ENCODE measurements at regions not wholly inside any gene's neighbourhood (a gene's known extent, or its start where the extent isn't known, plus 50 kb on each side); places are given as distances from the start of the nearest gene placed in this dataset.

GRCh38 chr21:38718481-38718880 lies 87.2 kb upstream of the ETS2 start:
- no peak overlapping the region for H3K27ac ChIP-seq
- intact Hi-C loops (cut with DNase I; ENCODE audit: low total_unique reads), result no loop called here
- no peaks in the 10 kb centered on the region for H3K27me3 ChIP-seq
- 82 to 100% methylated on average over 1 to 3 of the region's 3 CpGs for WGBS, 2 donors (ENCODE audit: low coverage in 1 of 2)
- in situ Hi-C loops (cut with MboI; ENCODE audit: low pct_ligation_motif_present in 1 of 4, low pct_unique_long_range_greater_than_20kb in 1 of 4, low sequenced_read_pairs in 3 of 4), result loop anchor here in 3 of 4 donors (10.0 to 25.0 kb wide), 2 partner anchors 206 to 214 kb away; no protein-coding TSS in a partner anchor
- H3K4me3 ChIP-seq, result no peak overlapping the region
- no peak for TF ChIP-seq CTCF (IDR thresholded peaks at IDR 0.05)
- no peak for TF ChIP-seq EP300 (IDR thresholded peaks at IDR 0.05; ENCODE audit: low read depth)
- no peak for TF ChIP-seq POLR2A (IDR thresholded peaks at IDR 0.05)
- no peak for TF ChIP-seq POLR2AphosphoS5 (IDR thresholded peaks at IDR 0.05)
- no peaks in the 10 kb centered on the region for H3K9me3 ChIP-seq
- no peaks in the 10 kb centered on the region for H3K4me1 ChIP-seq
- H3K36me3 ChIP-seq, result no peaks in the 10 kb centered on the region
- no peak for DNase-seq

- Histone ChIP-seq H3K4me3 (no peak overlapping the region), H3K9me3 (peaks cover 5% of the 10 kb centered on the region in 2 donors), H3K36me3 (no peaks in the 10 kb centered on the region), H3K27me3 (no peaks in the 10 kb centered on the region), H3K4me1 (no peaks in the 10 kb centered on the region), H3K27ac (no peak overlapping the region)
- TF ChIP-seq POLR2AphosphoS5 (IDR thresholded peaks at IDR 0.05), result no peak
- TF ChIP-seq CTCF (IDR thresholded peaks at IDR 0.05), result no peak
- no peak for TF ChIP-seq POLR2A (IDR thresholded peaks at IDR 0.05)
- no peak for TF ChIP-seq EP300 (IDR thresholded peaks at IDR 0.05; ENCODE audit: low read depth)
- intact Hi-C loops (cut with DNase I; ENCODE audit: low total_unique reads), result no loop called here
- in situ Hi-C loops (cut with MboI; ENCODE audit: low pct_ligation_motif_present in 1 of 4, low pct_unique_long_range_greater_than_20kb in 1 of 4, low sequenced_read_pairs in 3 of 4), result loop anchor here in 2 of 4 donors (10.0 to 25.0 kb wide), 2 partner anchors 205 to 208 kb away; no protein-coding TSS in a partner anchor
- WGBS, 2 donors (ENCODE audit: low coverage in 1 of 2), result 91 to 98% methylated on average over 6 of the region's 6 CpGs
- no peak for DNase-seq
These were observed 85.7 kb upstream of the ETS2 start for GRCh38 chr21:38720074-38720473.

- in situ Hi-C loops (cut with MboI; ENCODE audit: low pct_ligation_motif_present in 1 of 4, low pct_unique_long_range_greater_than_20kb in 1 of 4, low sequenced_read_pairs in 3 of 4), result loop anchor here in 2 of 4 donors (10.0 to 25.0 kb wide), 2 partner anchors 206 to 209 kb away; no protein-coding TSS in a partner anchor
- 74 to 84% methylated on average over 5 to 6 of the region's 6 CpGs for WGBS, 2 donors (ENCODE audit: low coverage in 1 of 2)
These were observed 84.7 kb upstream of the ETS2 start for GRCh38 chr21:38721055-38721454.

GRCh38 chr21:38721958-38722357 lies 83.8 kb upstream of the ETS2 start:
- intact Hi-C loops (cut with DNase I; ENCODE audit: low total_unique reads), result no loop called here
- Histone ChIP-seq H3K27me3 (no peaks in the 10 kb centered on the region), H3K36me3 (no peaks in the 10 kb centered on the region), H3K4me1 (no peaks in the 10 kb centered on the region), H3K9me3 (peaks cover 9% of the 10 kb centered on the region in 2 donors), H3K4me3 (no peak overlapping the region), H3K27ac (no peak overlapping the region)
- TF ChIP-seq CTCF (IDR thresholded peaks at IDR 0.05), result no peak
- no peak for TF ChIP-seq POLR2AphosphoS5 (IDR thresholded peaks at IDR 0.05)
- TF ChIP-seq EP300 (IDR thresholded peaks at IDR 0.05; ENCODE audit: low read depth), result no peak
- TF ChIP-seq POLR2A (IDR thresholded peaks at IDR 0.05), result no peak
- DNase-seq, result no peak
- in situ Hi-C loops (cut with MboI; ENCODE audit: low pct_ligation_motif_present in 1 of 4, low pct_unique_long_range_greater_than_20kb in 1 of 4, low sequenced_read_pairs in 3 of 4), result loop anchor here in 2 of 4 donors (10.0 to 25.0 kb wide), 2 partner anchors 207 to 210 kb away; no protein-coding TSS in a partner anchor
- 82 to 92% methylated on average over 4 to 6 of the region's 6 CpGs for WGBS, 2 donors (ENCODE audit: low coverage in 1 of 2)

More at GRCh38 chr21:38721055-38721454, 84.7 kb upstream of the ETS2 start:
- TF ChIP-seq POLR2A (IDR thresholded peaks at IDR 0.05), result no peak
- TF ChIP-seq POLR2AphosphoS5 (IDR thresholded peaks at IDR 0.05), result no peak
- no peak for TF ChIP-seq CTCF (IDR thresholded peaks at IDR 0.05)
- no peak for TF ChIP-seq EP300 (IDR thresholded peaks at IDR 0.05; ENCODE audit: low read depth)
- no peak overlapping the region for H3K27ac ChIP-seq
- H3K36me3 ChIP-seq, result no peaks in the 10 kb centered on the region
- DNase-seq, result no peak
- intact Hi-C loops (cut with DNase I; ENCODE audit: low total_unique reads), result no loop called here
- no peak overlapping the region for H3K4me3 ChIP-seq
- no peaks in the 10 kb centered on the region for H3K27me3 ChIP-seq
- peaks cover 9% of the 10 kb centered on the region in 2 donors for H3K9me3 ChIP-seq
- H3K4me1 ChIP-seq, result no peaks in the 10 kb centered on the region
